Calu3 (cell line): ENCODE measurements at regions not wholly inside any gene's neighbourhood (a gene's known extent, or its start where the extent isn't known, plus 50 kb on each side); places are given as distances from the start of the nearest gene placed in this dataset.
A peak's percentile ranks its signal among the peaks of the same experiment; 100 is the strongest.

ENCODE experiments used
- BruUV-seq: library from RNA; stranded (reverse); fragments of 400-500 nt; replicated peaks from 2 replicates; lab custom pipeline; 2021; lab: Mats Ljungman, UMichigan
- CTCF ChIA-PET: fragments of 300-600 bp; sonication (Branson Sonifier 250); formaldehyde crosslinking; loops from one replicate; lab custom pipeline; 2022; ENCODE audit warnings: antibody characterized with exemption; lab: Charles Lee
- DNase-seq: peaks from one replicate; pipeline ENCODE4 v3.0.0; 2022
- H3K27ac Mint-ChIP-seq: one replicate; pipeline ENCODE4 v1.8.0; 2022; ENCODE audit warnings: mixed read lengths; ENCODE audit not compliant: unreplicated experiment
- H3K27me3 Mint-ChIP-seq: one replicate; pipeline ENCODE4 v1.8.0; 2022; ENCODE audit warnings: mixed read lengths; ENCODE audit not compliant: unreplicated experiment
- H3K36me3 Mint-ChIP-seq: one replicate; pipeline ENCODE4 v1.8.0; 2022; ENCODE audit warnings: mild to moderate bottlenecking, moderate library complexity, mixed read lengths; ENCODE audit not compliant: insufficient read depth, unreplicated experiment
- H3K4me1 Mint-ChIP-seq: one replicate; pipeline ENCODE4 v1.8.0; 2022; ENCODE audit warnings: mild to moderate bottlenecking, low read depth, mixed read lengths; ENCODE audit not compliant: unreplicated experiment
- H3K4me3 Mint-ChIP-seq: one replicate; pipeline ENCODE4 v1.8.0; 2022; ENCODE audit warnings: mild to moderate bottlenecking, low read depth, moderate library complexity, mixed read lengths; ENCODE audit not compliant: unreplicated experiment
- H3K9me3 Mint-ChIP-seq: one replicate; pipeline ENCODE4 v1.8.0; 2022; ENCODE audit warnings: low read depth, mixed read lengths; ENCODE audit not compliant: unreplicated experiment
- intact Hi-C: fragments of 100-400 bp; cut with micrococcal nuclease; formaldehyde crosslinking; loops from one replicate; pipeline ENCODE4 v1.10.0; 2022; ENCODE audit not compliant: unreplicated experiment
- TF ChIP-seq, protein P1 (sequence below): fragments of 200-600 bp; IDR thresholded peaks from one replicate; pipeline ENCODE4 v1.8.0; 2022; ENCODE audit warnings: antibody characterized with exemption; ENCODE audit not compliant: unreplicated experiment

DNA sequence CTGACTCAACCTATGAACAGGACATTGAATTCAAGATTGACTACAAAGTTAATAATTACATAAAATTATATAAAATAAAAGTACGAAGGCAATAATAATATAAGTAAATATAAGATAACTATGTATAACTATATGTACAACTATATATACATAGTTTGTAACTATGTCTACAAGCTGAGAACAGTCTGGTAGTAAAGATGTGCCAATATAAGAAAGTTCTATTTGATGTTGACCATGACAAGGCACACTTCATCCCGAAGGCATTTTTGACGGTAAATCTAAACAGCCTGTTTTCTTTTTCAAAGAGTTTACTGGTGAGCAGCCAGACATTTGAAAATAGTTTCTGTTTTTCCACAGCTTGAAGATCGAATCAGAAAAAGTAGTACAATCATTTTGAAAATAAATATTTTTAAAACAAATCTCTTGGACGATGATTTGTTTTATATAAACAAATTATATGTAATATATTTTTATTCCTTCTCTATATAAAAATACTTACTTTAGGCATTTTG, 112.9 kb downstream of the CEP44 start:
- Mint-ChIP-seq H3K27ac (no peak overlapping the region), H3K27me3 (no peaks in the 10 kb centered on the region), H3K4me1 (peaks cover 32% of the 10 kb centered on the region), H3K9me3 (no peaks in the 10 kb centered on the region), H3K4me3 (no peak overlapping the region), H3K36me3 (no peaks in the 10 kb centered on the region)
- no peak for DNase-seq
- TF ChIP-seq, protein P1, sequence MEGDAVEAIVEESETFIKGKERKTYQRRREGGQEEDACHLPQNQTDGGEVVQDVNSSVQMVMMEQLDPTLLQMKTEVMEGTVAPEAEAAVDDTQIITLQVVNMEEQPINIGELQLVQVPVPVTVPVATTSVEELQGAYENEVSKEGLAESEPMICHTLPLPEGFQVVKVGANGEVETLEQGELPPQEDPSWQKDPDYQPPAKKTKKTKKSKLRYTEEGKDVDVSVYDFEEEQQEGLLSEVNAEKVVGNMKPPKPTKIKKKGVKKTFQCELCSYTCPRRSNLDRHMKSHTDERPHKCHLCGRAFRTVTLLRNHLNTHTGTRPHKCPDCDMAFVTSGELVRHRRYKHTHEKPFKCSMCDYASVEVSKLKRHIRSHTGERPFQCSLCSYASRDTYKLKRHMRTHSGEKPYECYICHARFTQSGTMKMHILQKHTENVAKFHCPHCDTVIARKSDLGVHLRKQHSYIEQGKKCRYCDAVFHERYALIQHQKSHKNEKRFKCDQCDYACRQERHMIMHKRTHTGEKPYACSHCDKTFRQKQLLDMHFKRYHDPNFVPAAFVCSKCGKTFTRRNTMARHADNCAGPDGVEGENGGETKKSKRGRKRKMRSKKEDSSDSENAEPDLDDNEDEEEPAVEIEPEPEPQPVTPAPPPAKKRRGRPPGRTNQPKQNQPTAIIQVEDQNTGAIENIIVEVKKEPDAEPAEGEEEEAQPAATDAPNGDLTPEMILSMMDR = no peak
- intact Hi-C loops = loop anchor here (10.0 kb wide), 1 partner anchor 128 kb away; the partner anchor contains the start of gene HPGD
- BruUV-seq = no TSS peak
- CTCF ChIA-PET = no interaction called here

DNA sequence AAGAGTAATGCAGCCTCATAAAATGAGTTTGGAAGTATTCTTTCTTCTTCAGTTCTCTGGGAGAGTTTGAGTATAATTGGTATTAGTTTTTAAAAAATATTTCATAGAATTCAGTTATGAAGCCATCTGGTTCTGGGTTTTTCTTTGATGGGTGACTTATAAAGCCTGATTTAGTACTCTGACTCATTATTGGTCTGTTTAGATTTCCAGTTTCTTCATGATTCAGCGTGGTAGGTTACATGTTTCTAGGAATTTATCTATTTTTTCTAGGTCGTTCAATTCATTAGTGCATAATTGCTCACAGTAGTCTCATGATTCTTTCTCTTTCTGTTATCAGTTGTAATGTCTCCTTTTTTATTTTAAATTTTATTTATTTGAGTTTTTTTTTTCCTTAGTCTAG, 111.2 kb downstream of the CEP44 start:
- CTCF ChIA-PET = no interaction called here
- intact Hi-C loops = loop anchor here (10.0 kb wide), 1 partner anchor 130 kb away; the partner anchor contains the start of gene HPGD
- no TSS peak for BruUV-seq
- peak overlapping the region; percentile 78 for H3K27ac Mint-ChIP-seq
- H3K36me3 Mint-ChIP-seq = no peaks in the 10 kb centered on the region
- H3K27me3 Mint-ChIP-seq = no peaks in the 10 kb centered on the region
- peaks cover 18% of the 10 kb centered on the region for H3K4me1 Mint-ChIP-seq
- H3K9me3 Mint-ChIP-seq = no peaks in the 10 kb centered on the region
- H3K4me3 Mint-ChIP-seq = no peak overlapping the region
- DNase-seq = no peak
- TF ChIP-seq, protein P1 = no peak

- Mint-ChIP-seq H3K4me1 (peaks cover 15% of the 10 kb centered on the region), H3K27ac (peak overlapping the region; percentile 15), H3K4me3 (no peak overlapping the region), H3K9me3 (no peaks in the 10 kb centered on the region), H3K36me3 (no peaks in the 10 kb centered on the region), H3K27me3 (no peaks in the 10 kb centered on the region)
- no peak for DNase-seq
- CTCF ChIA-PET = no interaction called here
- no TSS peak for BruUV-seq
- intact Hi-C loops = no loop called here
- TF ChIP-seq, protein P1 = no peak
Measured at GRCh38 chr4:174389439-174389838, 105.7 kb downstream of the CEP44 start.

DNA sequence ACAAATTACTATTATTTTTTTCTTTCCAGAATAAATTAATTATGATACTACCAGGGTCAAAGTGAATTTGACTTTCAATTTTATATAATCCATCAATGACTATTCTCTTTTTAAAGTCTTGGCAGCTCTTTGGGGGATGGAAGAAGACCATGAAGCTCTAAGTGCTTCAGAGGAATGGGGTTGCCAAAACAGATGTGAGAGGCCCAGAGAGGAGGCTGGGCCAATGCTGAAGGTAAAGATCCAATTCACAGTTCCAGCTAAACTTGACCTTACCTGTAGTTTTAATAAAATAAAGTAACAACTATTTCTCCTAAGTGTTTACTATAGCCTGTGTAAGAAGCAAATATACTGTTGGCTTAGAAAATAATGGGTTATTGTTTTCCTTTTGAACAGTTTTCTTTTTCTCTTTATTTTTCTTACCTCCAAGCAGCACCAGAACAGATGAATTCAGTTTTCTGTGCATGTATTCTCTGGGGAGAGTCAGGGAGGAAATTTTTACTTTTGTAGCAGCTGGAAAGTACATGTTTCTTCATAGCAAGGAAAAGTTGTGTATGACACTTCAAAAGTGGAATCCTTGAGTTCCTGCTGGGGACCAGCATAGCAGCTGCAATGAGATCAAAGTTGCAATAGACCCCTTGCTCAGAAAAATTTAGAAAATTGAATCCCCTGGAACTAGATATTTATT, 104.9 kb downstream of the CEP44 start:
- no TSS peak for BruUV-seq
- Mint-ChIP-seq H3K4me1 (peaks cover 15% of the 10 kb centered on the region), H3K27ac (no peak overlapping the region), H3K36me3 (no peaks in the 10 kb centered on the region), H3K9me3 (no peaks in the 10 kb centered on the region), H3K4me3 (no peak overlapping the region), H3K27me3 (no peaks in the 10 kb centered on the region)
- intact Hi-C loops = no loop called here
- TF ChIP-seq, protein P1 = no peak
- CTCF ChIA-PET = no interaction called here
- no peak for DNase-seq
